A549 (cell line): ENCODE measurements at regions not wholly inside any gene's neighbourhood (a gene's known extent, or its start where the extent isn't known, plus 50 kb on each side); places are given as distances from the start of the nearest gene placed in this dataset.

ENCODE experiments used
- ATAC-seq, 2 experiments: fragments of 200-7000 bp in 1 of 2; fragments of >200 bp in 1 of 2; cut with Nextera tagmentation in 1 of 2; cut with Tn5 transposase in 1 of 2; 3 replicates each; pipeline versions ENCODE4 v1.8.0 to v1.9.1; 2018 to 2020; ENCODE audit warnings: mild to moderate bottlenecking in 1 of 2, moderate library complexity in 1 of 2
- CTCF ChIA-PET: fragments of 300-600 bp; sonication (Branson Sonifier 250); formaldehyde crosslinking; extraction: SDS; loops from one replicate; lab custom pipeline; 2021; ENCODE audit warnings: antibody characterized with exemption, inconsistent platforms; lab: Yijun Ruan, JAX
- POLR2A ChIA-PET: fragments of 350-600 bp; formaldehyde crosslinking; extraction: SDS; loops from one replicate; lab custom pipeline; 2021; ENCODE audit warnings: antibody characterized with exemption, inconsistent platforms; lab: Yijun Ruan, JAX
- DNase-seq, 2 experiments: peaks; one replicate each; pipeline versions ENCODE4 v3.0.0 to v3.0.0-alpha.2; 2011 to 2016; ENCODE audit warnings: low read depth in 1 of 2, low spot score in 1 of 2
- FAIRE-seq: peaks from 2 replicates; lab custom pipeline; 2011; peaks lifted over from hg19 to GRCh38; lab: Jason Lieb, UNC
- H3K27ac ChIP-seq, 2 experiments: fragments of >200 bp; sonication (Bioruptor Twin); formaldehyde crosslinking; 3 replicates each; pipeline ENCODE4 v1.5.1; 2016 to 2017
- H3K4me1 ChIP-seq: fragments of >200 bp; sonication (Bioruptor Twin); formaldehyde crosslinking; 3 replicates; pipeline ENCODE4 v1.6.1; 2016
- H3K4me2 ChIP-seq: fragments of >200 bp; sonication (Bioruptor Twin); formaldehyde crosslinking; 3 replicates; pipeline ENCODE4 v1.6.1; 2016
- H3K4me3 ChIP-seq: fragments of >200 bp; sonication (Bioruptor Twin); formaldehyde crosslinking; 3 replicates; pipeline ENCODE4 v1.5.1; 2016
- H3K9me3 ChIP-seq: fragments of >200 bp; sonication (Bioruptor Twin); formaldehyde crosslinking; 3 replicates; pipeline ENCODE4 v1.6.1; 2016
- ATOH8 ChIP-seq: fragments of 250-450 bp; sonication (Bioruptor Pico); IDR thresholded peaks from 2 replicates; pipeline ENCODE4 v1.5.0; 2020; ENCODE audit warnings: low read depth, mild to moderate bottlenecking, moderate library complexity
- BCL3 ChIP-seq: fragments of >200 bp; sonication (Bioruptor Twin); formaldehyde crosslinking; IDR thresholded peaks from 3 replicates; pipeline ENCODE4 v1.6.1; 2016
- CHD2 ChIP-seq: fragments of 150-350 bp; IDR thresholded peaks from 2 replicates; pipeline ENCODE4 v1.6.1; 2014; ENCODE audit warnings: low read length; ENCODE audit not compliant: partially characterized antibody
- CTCF ChIP-seq: fragments of >200 bp; sonication (Bioruptor Twin); formaldehyde crosslinking; IDR thresholded peaks from 3 replicates; pipeline ENCODE4 v1.5.1; 2016
- ESRRA ChIP-seq: fragments of 150-350 bp; IDR thresholded peaks from 2 replicates; pipeline ENCODE4 v1.6.1; 2014; ENCODE audit warnings: mild to moderate bottlenecking, low read length, borderline replicate concordance
- FOSB ChIP-seq: fragments of 250-450 bp; sonication (Bioruptor Pico); IDR thresholded peaks from 2 replicates; pipeline ENCODE4 v1.5.0; 2020; ENCODE audit warnings: mild to moderate bottlenecking, moderate library complexity
- HES2 ChIP-seq: fragments of >200 bp; sonication (Bioruptor Twin); formaldehyde crosslinking; IDR thresholded peaks from 2 replicates; pipeline ENCODE4 v1.6.1; 2016
- HOXA7 ChIP-seq: fragments of 250-450 bp; sonication (Bioruptor Pico); IDR thresholded peaks from 2 replicates; pipeline ENCODE4 v1.5.0; 2020; ENCODE audit warnings: mild to moderate bottlenecking, moderate library complexity
- KDM5A ChIP-seq: fragments of 200-600 bp; sonication (generic); IDR thresholded peaks from 2 replicates; pipeline ENCODE4 v1.6.1; 2016; ENCODE audit warnings: antibody characterized with exemption, mild to moderate bottlenecking
- MAZ ChIP-seq: fragments of 150-350 bp; IDR thresholded peaks from 2 replicates; pipeline ENCODE4 v1.6.1; 2014; ENCODE audit warnings: antibody characterized with exemption, low read depth, low read length, borderline replicate concordance
- MYC ChIP-seq: IDR thresholded peaks from 2 replicates; pipeline ENCODE4 v1.6.1; 2012; ENCODE audit warnings: mild to moderate bottlenecking, inconsistent platforms, low read length, improper control_type of control experiment, borderline replicate concordance
- POLR2AphosphoS2 ChIP-seq: conservative IDR thresholded peaks from 2 replicates; pipeline ENCODE4 v1.6.1; 2012; ENCODE audit warnings: low read length, improper control_type of control experiment, inconsistent platforms
- RCOR1 ChIP-seq: fragments of 150-350 bp; IDR thresholded peaks from 2 replicates; pipeline ENCODE4 v1.6.1; 2014; ENCODE audit warnings: antibody characterized with exemption, low read length, low read depth
- RFX5 ChIP-seq: fragments of 450-650 bp; IDR thresholded peaks from 2 replicates; pipeline ENCODE4 v1.7.1; 2014; ENCODE audit warnings: antibody characterized with exemption, mild to moderate bottlenecking, moderate library complexity
- SMC3 ChIP-seq: fragments of >200 bp; sonication (Bioruptor Twin); formaldehyde crosslinking; IDR thresholded peaks from 3 replicates; pipeline ENCODE4 v1.6.1; 2018; ENCODE audit warnings: inconsistent platforms
- SREBF2 ChIP-seq: fragments of 450-650 bp; IDR thresholded peaks from 2 replicates; pipeline ENCODE4 v1.6.1; 2014; ENCODE audit warnings: mild to moderate bottlenecking, moderate library complexity
- TFCP2L1 ChIP-seq: fragments of 250-450 bp; sonication (Bioruptor Pico); IDR thresholded peaks from 2 replicates; pipeline ENCODE4 v1.5.0; 2021; ENCODE audit warnings: mild to moderate bottlenecking
- WGBS: methylation state at CpG from one replicate; pipeline ENCODE4 v1.1.6; 2017; ENCODE audit errors: missing lambda C conversion rate; 5-methylcytosine and 5-hydroxymethylcytosine counted together

GRCh38 chr13:106349080-106349931 is 186.2 kb downstream of the EFNB2 start:
- no peak for TF ChIP-seq SREBF2
- H3K27ac ChIP-seq, result no peak overlapping the region
- 11% methylated on average over 21 of the region's 30 CpGs for WGBS
- FAIRE-seq, result no peak
- ATAC-seq, result peak; percentile 25 to 47; a peak in 3 of 6 replicates
- DNase-seq, result no peak
- H3K9me3 ChIP-seq, result no peaks in the 10 kb centered on the region
- CTCF ChIA-PET, result no interaction called here
- peak overlapping the region; percentile 30 for H3K4me3 ChIP-seq
- H3K4me2 ChIP-seq, result peak overlapping the region; percentile 81
- POLR2A ChIA-PET, result no interaction called here
- no peaks in the 10 kb centered on the region for H3K4me1 ChIP-seq

- DNase-seq (peak in 1 of 2 experiments; percentile 1), ATAC-seq (no peak), FAIRE-seq (no peak)
- 35% methylated on average over 6 of the region's 6 CpGs for WGBS
- no peaks in the 10 kb centered on the region for H3K4me1 ChIP-seq
- no peak overlapping the region for H3K27ac ChIP-seq
- H3K4me3 ChIP-seq, result no peak overlapping the region
- CTCF ChIA-PET, result no interaction called here
- POLR2A ChIA-PET, result no interaction called here
- TF ChIP-seq BCL3 (no peak), ATOH8 (CRISPR knock-in tag) (no peak), MYC (no peak), HES2 (no peak), RFX5 (no peak), TFCP2L1 (CRISPR knock-in tag) (no peak), FOSB (no peak), CTCF (no peak), HOXA7 (CRISPR knock-in tag) (no peak)
- H3K9me3 ChIP-seq, result no peaks in the 10 kb centered on the region
- H3K4me2 ChIP-seq, result peak overlapping the region; percentile 81
These were observed 187.2 kb downstream of the EFNB2 start for GRCh38 chr13:106348075-106348840.

GRCh38 chr13:106344342-106344741 is 191.1 kb downstream of the EFNB2 start:
- FAIRE-seq, result no peak
- Histone ChIP-seq H3K4me3 (no peak overlapping the region), H3K4me2 (no peak overlapping the region), H3K27ac (no peak overlapping the region), H3K9me3 (peaks cover 9% of the 10 kb centered on the region; the same call in 2 of the 3 replicates), H3K4me1 (no peaks in the 10 kb centered on the region)
- 66% methylated on average over 2 of the region's 2 CpGs for WGBS
- TF ChIP-seq ESRRA (no peak), CHD2 (no peak), RCOR1 (no peak), POLR2AphosphoS2 (no peak), MAZ (no peak), KDM5A (no peak), SMC3 (no peak)
- CTCF ChIA-PET, result no interaction called here
- ATAC-seq, result no peak
- POLR2A ChIA-PET, result no interaction called here
- no peak for DNase-seq
